ENCODE measurements at regions not wholly inside any gene's neighbourhood (a gene's known extent, or its start where the extent isn't known, plus 50 kb on each side); places are given as distances from the start of the nearest gene placed in this dataset.
"Not testable (repeated sequence)": the region's sequence is repeated elsewhere in the genome, so short reads cannot be mapped to it uniquely, and the experiment has no call there.

GRCh38 chr4:56134834-56135233 is 186.1 kb downstream of the CEP135 start:
- DNase-seq = not testable (repeated sequence)

GRCh38 chr4:56134266-56134665 is 185.5 kb downstream of the CEP135 start:
- no peak for DNase-seq

GRCh38 chr4:56132835-56133234 is 184.1 kb downstream of the CEP135 start:
- DNase-seq = no peak

GRCh38 chr4:56132188-56132587 is 183.4 kb downstream of the CEP135 start:
- not testable (repeated sequence) for DNase-seq

- no peak for DNase-seq
Observed at GRCh38 chr4:56130606-56131155, 181.9 kb downstream of the CEP135 start.

GRCh38 chr4:56129431-56129861 is 180.7 kb downstream of the CEP135 start:
- DNase-seq = no peak

GRCh38 chr4:56128213-56128612 is 179.5 kb downstream of the CEP135 start:
- no peak for DNase-seq

- no peak for DNase-seq
Observed at GRCh38 chr4:56127716-56128115, 179.0 kb downstream of the CEP135 start.

GRCh38 chr4:56123547-56123946 is 174.8 kb downstream of the CEP135 start:
- no peak for DNase-seq

GRCh38 chr4:56123051-56123450 is 174.3 kb downstream of the CEP135 start:
- no peak for DNase-seq

GRCh38 chr4:56118845-56119244 is 170.1 kb downstream of the CEP135 start:
- no peak for DNase-seq

- no peak for DNase-seq
Observed at GRCh38 chr4:56118055-56118454, 169.3 kb downstream of the CEP135 start.

GRCh38 chr4:56115898-56116297 is 167.2 kb downstream of the CEP135 start:
- DNase-seq = no peak

- DNase-seq = no peak
Observed at GRCh38 chr4:56112377-56112776, 163.6 kb downstream of the CEP135 start.

- DNase-seq = no peak
Observed at GRCh38 chr4:56106180-56107147, 157.7 kb downstream of the CEP135 start.

- DNase-seq = no peak
Observed at GRCh38 chr4:56104188-56104587, 155.4 kb downstream of the CEP135 start.

GRCh38 chr4:56102601-56103000 is 153.9 kb downstream of the CEP135 start:
- DNase-seq = no peak

- DNase-seq = no peak
Observed at GRCh38 chr4:56099378-56099786, 150.6 kb downstream of the CEP135 start.

- DNase-seq = no peak
Observed at GRCh38 chr4:56093576-56093975, 144.8 kb downstream of the CEP135 start.

GRCh38 chr4:56092540-56092939 is 143.8 kb downstream of the CEP135 start:
- DNase-seq = no peak

- no peak for DNase-seq
Observed at GRCh38 chr4:56086561-56086960, 137.8 kb downstream of the CEP135 start.

GRCh38 chr4:56086073-56086541 is 137.4 kb downstream of the CEP135 start:
- no peak for DNase-seq

GRCh38 chr4:56085275-56085674 is 136.5 kb downstream of the CEP135 start:
- no peak for DNase-seq

GRCh38 chr4:56084851-56085250 is 136.1 kb downstream of the CEP135 start:
- no peak for DNase-seq
